H1 (cell line): ENCODE measurements at regions not wholly inside any gene's neighbourhood (a gene's known extent, or its start where the extent isn't known, plus 50 kb on each side); places are given as distances from the start of the nearest gene placed in this dataset.

ENCODE experiments used
- CTCF ChIA-PET: fragments of 300-600 bp; sonication (Branson Sonifier 250); formaldehyde crosslinking; loops from one replicate; lab custom pipeline; 2021; ENCODE audit not compliant: partially characterized antibody; lab: Charles Lee
- POLR2A ChIA-PET: fragments of 300-600 bp; sonication (Branson Sonifier 250); formaldehyde crosslinking; loops from one replicate; lab custom pipeline; 2021; ENCODE audit warnings: inconsistent platforms; ENCODE audit not compliant: partially characterized antibody; lab: Charles Lee
- DNase-seq, 2 experiments: peaks; one replicate each; pipeline versions ENCODE4 v3.0.0 to v3.0.0-alpha.2; 2010 to 2022; ENCODE audit warnings: low spot score in 2 of 2, low read depth in 1 of 2, mixed read lengths in 1 of 2
- FAIRE-seq: peaks from 2 replicates; lab custom pipeline; 2011; peaks lifted over from hg19 to GRCh38; lab: Jason Lieb, UNC
- H2AFZ ChIP-seq: 2 replicates; pipeline ENCODE4 v1.8.1; 2012; ENCODE audit warnings: low read length, inconsistent platforms
- H2AK5ac ChIP-seq: 2 replicates; pipeline ENCODE4 v1.6.1; 2013; ENCODE audit warnings: low read depth, low read length
- H2BK120ac ChIP-seq: replicated peaks from 2 replicates; pipeline ENCODE3; 2013; ENCODE audit warnings: low read depth, low read length, inconsistent platforms
- H2BK12ac ChIP-seq: 2 replicates; pipeline ENCODE4 v1.6.1; 2013; ENCODE audit warnings: low read depth, low read length
- H2BK15ac ChIP-seq: 2 replicates; pipeline ENCODE4 v1.6.1; 2013; ENCODE audit warnings: low read length
- H2BK20ac ChIP-seq: 2 replicates; pipeline ENCODE4 v1.6.1; 2013; ENCODE audit warnings: low read length
- H2BK5ac ChIP-seq: 2 replicates; pipeline ENCODE4 v1.6.1; 2013; ENCODE audit warnings: low read depth, low read length
- H3K14ac ChIP-seq: 2 replicates; pipeline ENCODE4 v1.6.1; 2013; ENCODE audit warnings: inconsistent platforms; ENCODE audit not compliant: insufficient read length
- H3K18ac ChIP-seq: 2 replicates; pipeline ENCODE4 v1.6.1; 2013; ENCODE audit warnings: low read length; ENCODE audit errors: extremely low read depth
- H3K23ac ChIP-seq: 2 replicates; pipeline ENCODE4 v1.6.1; 2013; ENCODE audit warnings: inconsistent platforms; ENCODE audit not compliant: insufficient read length
- H3K23me2 ChIP-seq: 2 replicates; pipeline ENCODE4 v1.6.1; 2013; ENCODE audit warnings: low read depth, low read length
- H3K27ac ChIP-seq: 2 replicates; pipeline ENCODE4 v1.6.1; 2011; ENCODE audit warnings: low read depth, low read length, inconsistent platforms
- H3K27me3 ChIP-seq, 4 experiments: replicated peaks in 1 of 4; 1 replicate in 1 of 4; 2 replicates in 3 of 4; pipeline versions ENCODE4 v1.6.1 to v1.8.1; 2011 to 2013; ENCODE audit warnings: low read length in 3 of 4, mild to moderate bottlenecking in 3 of 4, inconsistent platforms in 2 of 4, mixed read lengths in 2 of 4, moderate library complexity in 1 of 4; ENCODE audit not compliant: control insufficient read depth in 3 of 4, insufficient read depth in 3 of 4; ENCODE audit errors: extremely low read depth in 1 of 4
- H3K36me3 ChIP-seq, 4 experiments: 2 replicates each; pipeline versions ENCODE4 v1.6.1 to v1.8.1; 2011 to 2013; ENCODE audit warnings: mild to moderate bottlenecking in 4 of 4, low read length in 3 of 4, moderate library complexity in 2 of 4, control low read depth in 1 of 4, inconsistent platforms in 1 of 4; ENCODE audit not compliant: insufficient read depth in 4 of 4, control insufficient read depth in 2 of 4
- H3K4ac ChIP-seq: replicated peaks from 2 replicates; pipeline ENCODE3; 2013; ENCODE audit warnings: low read length, low read depth, mixed read lengths, inconsistent platforms; ENCODE audit not compliant: insufficient read length
- H3K4me1 ChIP-seq, 4 experiments: replicated peaks in 1 of 4; 1 replicate in 1 of 4; 2 replicates in 3 of 4; pipeline versions ENCODE4 v1.6.1 to v1.8.1; 2011 to 2013; ENCODE audit warnings: low read length in 3 of 4, inconsistent platforms in 2 of 4, mixed read lengths in 1 of 4; ENCODE audit not compliant: insufficient read depth in 4 of 4, control insufficient read depth in 3 of 4
- H3K4me2 ChIP-seq, 2 experiments: 2 replicates each; pipeline versions ENCODE4 v1.6.1 to v1.8.1; 2011 to 2013; ENCODE audit warnings: low read depth in 2 of 2, low read length in 2 of 2, control low read depth in 1 of 2, inconsistent platforms in 1 of 2, mild to moderate bottlenecking in 1 of 2; ENCODE audit not compliant: insufficient read depth in 1 of 2
- H3K4me3 ChIP-seq, 4 experiments: fragments of 200-600, 300-600 bp in 1 of 4; sonication (generic), shearing (Covaris generic), sonication (Bioruptor Twin) in 1 of 4; 2 replicates each; pipeline versions ENCODE4 v1.5.1 to v1.8.1; 2011 to 2016; ENCODE audit warnings: low read length in 4 of 4, low read depth in 3 of 4, control low read depth in 2 of 4, inconsistent platforms in 2 of 4, mild to moderate bottlenecking in 2 of 4, mixed read lengths in 1 of 4, moderate library complexity in 1 of 4; ENCODE audit not compliant: insufficient read depth in 2 of 4; ENCODE audit errors: extremely low read depth in 1 of 4
- H3K56ac ChIP-seq: replicated peaks from 2 replicates; pipeline ENCODE3; 2013; ENCODE audit warnings: low read depth, mild to moderate bottlenecking, mixed read lengths, low read length, inconsistent platforms; ENCODE audit not compliant: insufficient read length
- H3K79me1 ChIP-seq: 2 replicates; pipeline ENCODE4 v1.6.1; 2013; ENCODE audit warnings: low read depth, low read length, control low read depth
- H3K79me2 ChIP-seq, 2 experiments: 2 replicates each; pipeline versions ENCODE4 v1.6.1 to v1.8.1; 2012 to 2013; ENCODE audit warnings: low read length in 2 of 2, mild to moderate bottlenecking in 2 of 2, inconsistent platforms in 1 of 2; ENCODE audit not compliant: insufficient read depth in 2 of 2, control insufficient read depth in 1 of 2
- H3K9ac ChIP-seq, 4 experiments: replicated peaks in 1 of 4; 1 replicate in 1 of 4; 2 replicates in 3 of 4; pipeline versions ENCODE4 v1.6.1 to v1.8.1; 2011 to 2013; ENCODE audit warnings: low read depth in 3 of 4, low read length in 3 of 4, control low read depth in 2 of 4, mild to moderate bottlenecking in 2 of 4, moderate library complexity in 2 of 4, inconsistent platforms in 1 of 4; ENCODE audit errors: extremely low read depth in 1 of 4
- H3K9me3 ChIP-seq, 2 experiments: 2 replicates each; pipeline versions ENCODE4 v1.6.1 to v1.8.1; 2012 to 2013; ENCODE audit warnings: mild to moderate bottlenecking in 2 of 2, moderate library complexity in 2 of 2, control low read depth in 1 of 2, inconsistent platforms in 1 of 2, low read depth in 1 of 2, low read length in 1 of 2, mixed read lengths in 1 of 2; ENCODE audit not compliant: insufficient read depth in 2 of 2
- H4K20me1 ChIP-seq, 2 experiments: replicated peaks in 1 of 2; 2 replicates each; pipeline versions ENCODE3 to v1.8.1; 2011 to 2013; ENCODE audit warnings: inconsistent platforms in 2 of 2, low read length in 2 of 2, mild to moderate bottlenecking in 1 of 2; ENCODE audit not compliant: insufficient read depth in 2 of 2, control insufficient read depth in 1 of 2
- H4K5ac ChIP-seq: 2 replicates; pipeline ENCODE4 v1.6.1; 2013; ENCODE audit warnings: low read length, low read depth, mixed read lengths, inconsistent platforms; ENCODE audit not compliant: insufficient read length
- H4K8ac ChIP-seq: 2 replicates; pipeline ENCODE4 v1.8.0; 2013; ENCODE audit warnings: mild to moderate bottlenecking, moderate library complexity, low read length, inconsistent platforms; ENCODE audit not compliant: insufficient read depth; ENCODE audit errors: extremely low read depth
- H4K91ac ChIP-seq: replicated peaks from 2 replicates; pipeline ENCODE3; 2013; ENCODE audit warnings: low read length, mixed read lengths, inconsistent platforms; ENCODE audit not compliant: insufficient read length
- EGR1 ChIP-seq: IDR thresholded peaks from 2 replicates; pipeline ENCODE4 v1.6.1; 2011; ENCODE audit warnings: low read depth, low read length, borderline replicate concordance
- EP300 ChIP-seq, 2 experiments: IDR thresholded peaks; 1 replicate in 1 of 2; 2 replicates in 1 of 2; pipeline ENCODE4 v1.6.1; 2011 to 2012; ENCODE audit warnings: low read depth in 2 of 2, low read length in 2 of 2, mild to moderate bottlenecking in 2 of 2, borderline replicate concordance in 1 of 2, inconsistent platforms in 1 of 2, moderate library complexity in 1 of 2
- JUND ChIP-seq: IDR thresholded peaks from 2 replicates; pipeline ENCODE4 v1.6.1; 2011; ENCODE audit warnings: mild to moderate bottlenecking, improper control_type of control experiment, low read length
- KDM1A ChIP-seq: fragments of 200-600, 300-600 bp; sonication (generic); IDR thresholded peaks from 2 replicates; pipeline ENCODE4 v1.7.1; 2016; ENCODE audit warnings: mild to moderate bottlenecking, low read length, borderline replicate concordance
- NRF1 ChIP-seq: IDR thresholded peaks from 2 replicates; pipeline ENCODE4 v1.6.1; 2011; ENCODE audit warnings: mild to moderate bottlenecking, low read depth, low read length, improper control_type of control experiment
- PHF8 ChIP-seq: fragments of 200-600 bp; sonication (generic); conservative IDR thresholded peaks from 2 replicates; pipeline ENCODE4 v1.7.1; 2012; ENCODE audit warnings: low read depth, mild to moderate bottlenecking, inconsistent platforms, low read length, moderate library complexity
- POLR2AphosphoS5 ChIP-seq: IDR thresholded peaks from 2 replicates; pipeline ENCODE4 v1.6.1; 2011; ENCODE audit warnings: low read depth, low read length
- POU5F1 ChIP-seq: IDR thresholded peaks from 2 replicates; pipeline ENCODE4 v1.6.1; 2011; ENCODE audit warnings: low read depth, mild to moderate bottlenecking, low read length, moderate library complexity
- TAF1 ChIP-seq: IDR thresholded peaks from 2 replicates; pipeline ENCODE4 v1.6.1; 2011; ENCODE audit warnings: mild to moderate bottlenecking, low read depth, low read length
- WGBS, 2 experiments: shearing (Covaris generic) in 1 of 2; methylation state at CpG; one replicate each; pipeline versions ENCODE4 v1.1.6 to v1.1.7; 2013 to 2015; ENCODE audit warnings: low lambda C conversion rate in 2 of 2, mixed read lengths in 2 of 2, inconsistent platforms in 1 of 2, low coverage in 1 of 2, missing lambda C conversion rate in 1 of 2; ENCODE audit not compliant: insufficient replicate concordance in 2 of 2, insufficient coverage in 1 of 2, insufficient read length in 1 of 2; ENCODE audit errors: extremely low coverage in 1 of 2, missing lambda C conversion rate in 1 of 2; 5-methylcytosine and 5-hydroxymethylcytosine counted together

DNA sequence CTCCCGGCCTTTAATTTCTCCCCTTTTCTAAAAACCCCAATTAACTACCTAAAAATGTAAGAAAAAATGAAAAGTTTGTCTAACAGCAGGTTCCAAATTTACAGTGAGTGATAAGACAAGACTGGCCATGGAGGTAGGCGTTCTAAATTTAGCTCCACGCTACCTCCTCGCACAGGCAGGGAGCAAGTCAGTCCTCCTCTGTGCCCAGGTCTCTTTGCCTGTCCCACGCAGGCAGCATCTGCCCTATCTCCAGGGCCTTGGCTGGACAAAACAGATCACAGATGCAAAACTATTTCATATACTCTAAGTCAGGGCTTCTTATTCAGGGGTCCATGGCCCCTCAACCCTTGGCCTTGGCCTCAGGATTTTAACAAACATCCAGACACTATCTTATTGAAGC lies 98.0 kb upstream of the JARID2 start:
- 88% methylated on average over 5 of the region's 5 CpGs; no CpG with 5 or more reads in 1 of the 2 experiments for WGBS, 2 experiments
- FAIRE-seq, result no peak

More for the DNA sequence above, 98.0 kb upstream of the JARID2 start:
- Histone ChIP-seq H3K4me1 (no peaks in the 10 kb centered on the region; a peak in 2 of 7 replicates), H3K23ac (no peak overlapping the region), H3K4ac (no peak overlapping the region), H4K8ac (no peak overlapping the region), H3K18ac (no peak overlapping the region), H2BK15ac (no peak overlapping the region), H3K4me2 (no peak overlapping the region), H3K9me3 (no peaks in the 10 kb centered on the region), H2BK12ac (peak overlapping the region; percentile 96), H2AFZ (peak overlapping the region; percentile 35; the same call in 1 of the 2 replicates), H3K9ac (no peak overlapping the region), H4K20me1 (no peaks in the 10 kb centered on the region), H2BK120ac (no peak overlapping the region), H3K4me3 (no peak overlapping the region), H3K23me2 (no peaks in the 10 kb centered on the region), H2BK20ac (peak overlapping the region; percentile 21; the same call in 1 of the 2 replicates), H3K27me3 (no peaks in the 10 kb centered on the region), H3K14ac (no peak overlapping the region), H3K36me3 (no peaks in the 10 kb centered on the region; a peak in 1 of 8 replicates), H2AK5ac (peak overlapping the region; percentile 77; the same call in 1 of the 2 replicates), H3K56ac (no peak overlapping the region), H3K79me2 (no peaks in the 10 kb centered on the region), H3K27ac (no peak overlapping the region), H3K79me1 (no peaks in the 10 kb centered on the region), H2BK5ac (no peak overlapping the region), H4K5ac (no peak overlapping the region), H4K91ac (no peak overlapping the region)
- POLR2A ChIA-PET, result interaction anchor here (0.6 kb wide), 1 partner anchor 26 kb away, joined by 3 read pairs; no protein-coding TSS in a partner anchor
- TF ChIP-seq PHF8 (no peak), EP300 (IDR thresholded peaks at IDR 0.05; ENCODE audit: borderline replicate concordance in 1 of 2, low read depth in 2 of 2, low read length in 2 of 2) (no peak), JUND (no peak), POLR2AphosphoS5 (no peak), KDM1A (no peak), EGR1 (no peak), NRF1 (no peak), POU5F1 (no peak), TAF1 (no peak)
- CTCF ChIA-PET, result interaction anchor here (0.6 to 1.4 kb wide), 2 partner anchors 11 to 18 kb away, joined by 3 to 4 read pairs; no protein-coding TSS in a partner anchor
- no peak for DNase-seq
